Neural crest cell (in vitro differentiated cells): ENCODE measurements at regions not wholly inside any gene's neighbourhood (a gene's known extent, or its start where the extent isn't known, plus 50 kb on each side); places are given as distances from the start of the nearest gene placed in this dataset.

Experiments
- DNase-seq: peaks from one replicate; pipeline ENCODE4 v3.0.0; 2021; ENCODE audit warnings: low read depth, mixed read lengths, low spot score
- H3K27ac Mint-ChIP-seq: one replicate; pipeline ENCODE4 v1.8.0; 2021; ENCODE audit warnings: mild to moderate bottlenecking, mixed read lengths; ENCODE audit not compliant: unreplicated experiment
- H3K27me3 Mint-ChIP-seq: 2 replicates; pipeline ENCODE4 v1.8.0; 2021; ENCODE audit warnings: low read depth, mild to moderate bottlenecking, mixed read lengths
- H3K36me3 Mint-ChIP-seq: 2 replicates; pipeline ENCODE4 v1.8.0; 2021; ENCODE audit warnings: low read depth, mild to moderate bottlenecking, mixed read lengths
- H3K4me1 Mint-ChIP-seq: 2 replicates; pipeline ENCODE4 v1.8.0; 2021; ENCODE audit warnings: mixed read lengths
- H3K4me3 Mint-ChIP-seq: one replicate; pipeline ENCODE4 v1.8.0; 2021; ENCODE audit warnings: mild to moderate bottlenecking, mixed read lengths
- H3K9me3 Mint-ChIP-seq: 2 replicates; pipeline ENCODE4 v1.8.0; 2021; ENCODE audit warnings: mixed read lengths
- CTCF ChIP-seq: fragments of 200-600 bp; sonication (generic); conservative IDR thresholded peaks from 2 replicates; pipeline ENCODE4 v1.5.0; 2021; ENCODE audit warnings: antibody characterized with exemption, mild to moderate bottlenecking

- Mint-ChIP-seq H3K36me3 (no peaks in the 10 kb centered on the region), H3K4me3 (no peak overlapping the region), H3K9me3 (no peaks in the 10 kb centered on the region), H3K27ac (no peak overlapping the region), H3K27me3 (no peaks in the 10 kb centered on the region), H3K4me1 (no peaks in the 10 kb centered on the region)
- DNase-seq = no peak
- TF ChIP-seq CTCF = no peak
Observed at GRCh38 chr5:99715921-99716320, 787.1 kb upstream of the CHD1 start.

- H3K9me3 Mint-ChIP-seq = no peaks in the 10 kb centered on the region
- H3K36me3 Mint-ChIP-seq = no peaks in the 10 kb centered on the region
- no peaks in the 10 kb centered on the region for H3K27me3 Mint-ChIP-seq
- no peak overlapping the region for H3K4me3 Mint-ChIP-seq
- TF ChIP-seq CTCF = no peak
- no peak for DNase-seq
- no peaks in the 10 kb centered on the region for H3K4me1 Mint-ChIP-seq
- no peak overlapping the region for H3K27ac Mint-ChIP-seq
Observed at GRCh38 chr5:99706160-99706559, 777.4 kb upstream of the CHD1 start.

GRCh38 chr5:99702565-99702964 lies 773.8 kb upstream of the CHD1 start:
- no peak for TF ChIP-seq CTCF
- H3K27ac Mint-ChIP-seq = no peak overlapping the region
- DNase-seq = no peak

GRCh38 chr5:99694884-99695283 lies 766.1 kb upstream of the CHD1 start:
- Mint-ChIP-seq H3K27ac (no peak overlapping the region), H3K4me3 (no peak overlapping the region), H3K4me1 (no peaks in the 10 kb centered on the region), H3K36me3 (no peaks in the 10 kb centered on the region), H3K27me3 (peaks cover 2% of the 10 kb centered on the region), H3K9me3 (no peaks in the 10 kb centered on the region)
- DNase-seq = no peak
- no peak for TF ChIP-seq CTCF

More at GRCh38 chr5:99702565-99702964, 773.8 kb upstream of the CHD1 start:
- no peaks in the 10 kb centered on the region for H3K36me3 Mint-ChIP-seq
- H3K27me3 Mint-ChIP-seq = peaks cover 2% of the 10 kb centered on the region
- H3K9me3 Mint-ChIP-seq = no peaks in the 10 kb centered on the region
- no peak overlapping the region for H3K4me3 Mint-ChIP-seq
- H3K4me1 Mint-ChIP-seq = no peaks in the 10 kb centered on the region

GRCh38 chr5:99686538-99686937 lies 757.7 kb upstream of the CHD1 start:
- H3K27ac Mint-ChIP-seq = no peak overlapping the region
- no peak for DNase-seq
- no peak for TF ChIP-seq CTCF
- no peaks in the 10 kb centered on the region for H3K9me3 Mint-ChIP-seq
- H3K27me3 Mint-ChIP-seq = no peaks in the 10 kb centered on the region
- H3K36me3 Mint-ChIP-seq = no peaks in the 10 kb centered on the region
- no peak overlapping the region for H3K4me3 Mint-ChIP-seq
- H3K4me1 Mint-ChIP-seq = no peaks in the 10 kb centered on the region

GRCh38 chr5:99675974-99676373 lies 747.2 kb upstream of the CHD1 start:
- Mint-ChIP-seq H3K9me3 (no peaks in the 10 kb centered on the region), H3K36me3 (no peaks in the 10 kb centered on the region), H3K4me3 (no peak overlapping the region), H3K4me1 (no peaks in the 10 kb centered on the region), H3K27me3 (no peaks in the 10 kb centered on the region), H3K27ac (no peak overlapping the region)
- DNase-seq = no peak
- TF ChIP-seq CTCF = no peak
